K562 (cell line): ENCODE measurements at regions not wholly inside any gene's neighbourhood (a gene's known extent, or its start where the extent isn't known, plus 50 kb on each side); places are given as distances from the start of the nearest gene placed in this dataset.

Experiments used
- ATAC-seq: fragments of 200-7000 bp; cut with Tn5 transposase; 3 replicates; pipeline ENCODE4 v1.9.1; 2020; ENCODE audit warnings: moderate library complexity
- BruUV-seq: library from RNA; stranded (reverse); fragments of 400-500 nt; replicated peaks from 2 replicates; lab custom pipeline; 2021; lab: Mats Ljungman, UMichigan
- CTCF ChIA-PET: fragments of 300-600 bp; formaldehyde crosslinking; extraction: SDS; loops from one replicate; lab custom pipeline; 2021; ENCODE audit warnings: low intra/inter-chr PET ratio; lab: Yijun Ruan, JAX
- POLR2A ChIA-PET: fragments of 300-600, 350-650 bp; sonication (Branson Sonifier 250); formaldehyde crosslinking; extraction: SDS; loops from one replicate; lab custom pipeline; 2021; ENCODE audit warnings: antibody characterized with exemption, inconsistent platforms; lab: Yijun Ruan, JAX
- DNase-seq, 4 experiments: peaks; one replicate each; pipeline versions ENCODE4 v3.0.0 to v3.0.0-alpha.2; 2011 to 2018; ENCODE audit warnings: low spot score in 3 of 4, mixed read lengths in 3 of 4; ENCODE audit errors: extremely low read depth in 1 of 4
- FAIRE-seq: peaks from 2 replicates; lab custom pipeline; 2011; peaks lifted over from hg19 to GRCh38; lab: Jason Lieb, UNC
- H2AFZ ChIP-seq: 2 replicates; pipeline ENCODE4 v1.6.0; 2011; ENCODE audit warnings: low read depth, low read length, control low read depth, inconsistent platforms
- H3K27ac ChIP-seq: fragments of 200-600 bp; 3 replicates; pipeline ENCODE4 v1.8.0; 2011; ENCODE audit warnings: low read depth, mild to moderate bottlenecking, control low read depth, inconsistent platforms, low read length, moderate library complexity, mixed read lengths; ENCODE audit errors: extremely low read depth
- H3K27me3 ChIP-seq, 2 experiments: fragments of 300-600 bp in 1 of 2; 2 replicates in 1 of 2; 3 replicates in 1 of 2; pipeline versions ENCODE4 v1.6.0 to v1.8.0; 2011; ENCODE audit warnings: inconsistent platforms in 2 of 2, low read length in 2 of 2, mild to moderate bottlenecking in 1 of 2, mixed read lengths in 1 of 2, moderate library complexity in 1 of 2; ENCODE audit not compliant: control insufficient read depth in 2 of 2, insufficient read depth in 2 of 2
- H3K36me3 ChIP-seq: fragments of 300-600 bp; 3 replicates; pipeline ENCODE4 v1.8.0; 2011; ENCODE audit warnings: mild to moderate bottlenecking, low read length, inconsistent platforms; ENCODE audit not compliant: control insufficient read depth, insufficient read depth
- H3K4me1 ChIP-seq, 2 experiments: fragments of 200-600 bp in 1 of 2; replicated peaks in 1 of 2; 2 replicates in 1 of 2; 3 replicates in 1 of 2; pipeline versions ENCODE4 v1.5.1 to v1.8.0; 2011; ENCODE audit warnings: inconsistent platforms in 2 of 2, low read length in 2 of 2, mild to moderate bottlenecking in 1 of 2, mixed read lengths in 1 of 2, moderate library complexity in 1 of 2; ENCODE audit not compliant: control insufficient read depth in 2 of 2, insufficient read depth in 2 of 2
- H3K4me2 ChIP-seq: 2 replicates; pipeline ENCODE4 v1.6.1; 2011; ENCODE audit warnings: low read length, control low read depth, inconsistent platforms, mixed read lengths; ENCODE audit not compliant: insufficient read depth
- H3K4me3 ChIP-seq: fragments of 200-600 bp; sonication (generic), shearing (Covaris generic); 2 replicates; pipeline ENCODE4 v1.5.1; 2016; ENCODE audit warnings: control low read depth, inconsistent platforms
- H3K79me2 ChIP-seq: fragments of 200-600 bp; 3 replicates; pipeline ENCODE4 v1.8.0; 2011; ENCODE audit warnings: low read length, inconsistent platforms; ENCODE audit not compliant: control insufficient read depth, insufficient read depth
- H3K9ac ChIP-seq, 2 experiments: 2 replicates each; pipeline versions ENCODE4 v1.6.0 to v1.6.1; 2011; ENCODE audit warnings: low read depth in 2 of 2, low read length in 2 of 2, control low read depth in 1 of 2, inconsistent platforms in 1 of 2, mild to moderate bottlenecking in 1 of 2, mixed read lengths in 1 of 2; ENCODE audit not compliant: insufficient read depth in 1 of 2
- H3K9me1 ChIP-seq: one replicate; pipeline ENCODE4 v1.6.0; 2011; ENCODE audit warnings: inconsistent platforms, mild to moderate bottlenecking, low read length, moderate library complexity; ENCODE audit not compliant: control insufficient read depth, insufficient read depth
- H3K9me3 ChIP-seq: replicated peaks from 2 replicates; pipeline ENCODE4 v1.5.1; 2011; ENCODE audit warnings: low read depth, low read length, inconsistent platforms; ENCODE audit not compliant: control insufficient read depth, insufficient read depth
- H4K20me1 ChIP-seq: replicated peaks from 2 replicates; pipeline ENCODE4 v1.6.1; 2011; ENCODE audit warnings: low read length, inconsistent platforms, mixed read lengths; ENCODE audit not compliant: control insufficient read depth, insufficient read depth
- BDP1 ChIP-seq: IDR thresholded peaks from 3 replicates; pipeline ENCODE4 v1.6.1; 2011; ENCODE audit not compliant: insufficient read length, insufficient read depth
- CBX5 ChIP-seq: IDR thresholded peaks from 2 replicates; pipeline ENCODE4 v1.6.1; 2014; ENCODE audit warnings: low read depth, borderline replicate concordance
- PYGO2 ChIP-seq: fragments of 450-650 bp; IDR thresholded peaks from 2 replicates; pipeline ENCODE4 v1.6.1; 2016; ENCODE audit warnings: mild to moderate bottlenecking, missing genetic modification characterization, moderate library complexity, missing compliant biosample characterization
- SIX5 ChIP-seq, 2 experiments: IDR thresholded peaks; 2 replicates each; pipeline ENCODE4 v1.6.1; 2011; ENCODE audit warnings: low read length in 2 of 2, borderline replicate concordance in 1 of 2, low read depth in 1 of 2, mild to moderate bottlenecking in 1 of 2, moderate library complexity in 1 of 2; ENCODE audit not compliant: insufficient read depth in 1 of 2
- ZC3H4 ChIP-seq: sonication (generic); formaldehyde crosslinking; IDR thresholded peaks from 2 replicates; pipeline ENCODE4 v1.9.0; 2021; ENCODE audit warnings: missing genetic modification reagents, borderline replicate concordance
- ZNF217 ChIP-seq: sonication (generic); formaldehyde crosslinking; IDR thresholded peaks from 2 replicates; pipeline ENCODE4 v1.8.0; 2022; ENCODE audit warnings: mild to moderate bottlenecking, missing genetic modification reagents
- WGBS: fragments of 100-300 bp; shearing (Covaris generic); methylation state at CpG from one replicate; pipeline ENCODE4 v1.1.6; 2016; ENCODE audit warnings: low coverage, mixed read lengths; ENCODE audit not compliant: insufficient coverage; ENCODE audit errors: missing lambda C conversion rate; 5-methylcytosine and 5-hydroxymethylcytosine counted together
- in situ Hi-C: fragments of 300-500 bp; cut with MboI; formaldehyde crosslinking; loops from 4 replicates; pipeline ENCODE4 v1.15.0; 2018; ENCODE audit warnings: inconsistent platforms, mixed read lengths
- intact Hi-C: fragments of 100-400 bp; cut with micrococcal nuclease; formaldehyde crosslinking; loops from 2 replicates; pipeline ENCODE4 v1.14.2; 2022
- TF ChIP-seq, protein P1 (sequence below): fragments of 250-450 bp; sonication (Bioruptor Pico); IDR thresholded peaks from 2 replicates; pipeline ENCODE4 v1.8.0; 2022; ENCODE audit warnings: moderate library complexity, mild to moderate bottlenecking, inconsistent platforms
- TF ChIP-seq, protein P2 (sequence below): fragments of 250-450 bp; sonication (Bioruptor Pico); IDR thresholded peaks from 2 replicates; pipeline ENCODE4 v1.5.0; 2021
- TF ChIP-seq, protein P3 (sequence below): fragments of 200-800 bp; sonication (Bioruptor generic); IDR thresholded peaks from 2 replicates; pipeline ENCODE4 v1.6.1; 2017; ENCODE audit warnings: missing genetic modification characterization, missing compliant biosample characterization

DNA sequence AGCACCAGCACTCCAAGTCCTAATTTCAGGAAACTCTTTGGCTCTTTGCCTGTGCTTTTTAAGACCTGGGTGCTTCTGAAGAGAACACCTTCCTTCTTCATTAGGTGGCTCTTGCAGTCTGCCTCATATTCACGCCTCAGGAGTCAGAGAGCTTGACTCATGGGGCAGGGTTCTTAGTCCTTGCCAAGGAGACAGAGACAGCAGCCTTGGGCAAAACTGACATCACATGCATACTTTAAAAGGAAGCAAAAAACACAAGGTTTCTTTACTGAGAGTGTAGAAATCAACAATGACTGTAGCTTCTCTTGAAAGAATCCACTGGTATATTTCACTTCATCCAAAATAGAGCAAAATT is 780.6 kb downstream of the INHBA start:
- DNase-seq (no peak), ATAC-seq (no peak), FAIRE-seq (no peak)
- Histone ChIP-seq H3K27me3 (no peaks in the 10 kb centered on the region), H3K79me2 (no peaks in the 10 kb centered on the region), H3K9me3 (no peaks in the 10 kb centered on the region; the same call in 1 of the 2 replicates), H3K36me3 (no peaks in the 10 kb centered on the region), H4K20me1 (no peaks in the 10 kb centered on the region), H3K4me1 (no peaks in the 10 kb centered on the region), H3K4me3 (no peak overlapping the region), H3K9me1 (no peaks in the 10 kb centered on the region), H3K9ac (no peak overlapping the region), H3K4me2 (no peak overlapping the region), H2AFZ (no peak overlapping the region), H3K27ac (no peak overlapping the region)
- CTCF ChIA-PET, result no interaction called here
- TF ChIP-seq SIX5 (IDR thresholded peaks at IDR 0.05; ENCODE audit: borderline replicate concordance in 1 of 2, insufficient read depth in 1 of 2, low read depth in 1 of 2, low read length in 2 of 2), result no peak
- no peak for TF ChIP-seq CBX5
- in situ Hi-C loops (no loop called here), intact Hi-C loops (no loop called here)
- 0% methylated on average over 1 of the region's 1 CpG for WGBS
- no TSS peak for BruUV-seq
- POLR2A ChIA-PET, result no interaction called here

DNA sequence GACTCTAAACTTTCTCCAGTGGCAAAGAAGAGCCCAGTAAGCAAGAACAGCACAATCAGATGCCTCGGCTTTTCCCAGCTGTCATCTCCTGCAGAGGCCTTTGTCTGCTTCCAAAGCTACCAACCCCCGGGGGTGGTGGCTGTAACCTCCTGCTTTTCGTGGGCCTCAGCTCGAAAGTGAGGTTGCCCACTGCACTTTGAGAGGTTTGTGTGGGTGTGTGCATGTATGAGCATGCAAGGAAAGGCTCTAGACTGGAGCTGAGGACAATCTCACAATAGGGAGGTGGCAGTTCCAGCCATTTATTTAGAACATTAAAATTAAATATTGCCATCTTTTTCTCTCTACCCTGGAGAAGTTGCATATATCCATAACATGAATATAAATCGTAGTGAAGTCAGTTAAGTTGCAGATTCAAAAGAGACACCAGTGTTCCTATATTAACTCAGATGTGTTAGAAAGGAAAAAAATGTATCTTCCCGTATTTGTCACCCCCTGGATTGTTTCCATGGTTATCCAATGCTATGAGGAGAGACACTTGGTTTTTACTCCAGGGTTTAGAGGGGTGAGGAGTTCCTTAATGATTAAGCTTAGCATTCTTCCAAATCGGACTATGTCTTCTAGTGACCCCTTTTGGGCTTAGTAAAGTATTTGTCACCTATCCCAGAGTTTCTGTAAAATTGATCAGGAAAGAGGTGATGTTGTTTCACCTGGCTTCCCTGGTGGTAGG is 781.1 kb downstream of the INHBA start:
- intact Hi-C loops, result no loop called here
- Histone ChIP-seq H3K27ac (no peak overlapping the region), H2AFZ (no peak overlapping the region), H3K4me1 (no peaks in the 10 kb centered on the region), H4K20me1 (no peaks in the 10 kb centered on the region), H3K36me3 (no peaks in the 10 kb centered on the region), H3K9ac (no peak overlapping the region), H3K4me2 (no peak overlapping the region), H3K79me2 (no peaks in the 10 kb centered on the region), H3K9me1 (no peaks in the 10 kb centered on the region), H3K27me3 (no peaks in the 10 kb centered on the region), H3K4me3 (no peak overlapping the region), H3K9me3 (no peaks in the 10 kb centered on the region; the same call in 1 of the 2 replicates)
- FAIRE-seq, result no peak
- ATAC-seq, result no peak
- no peak for DNase-seq
- POLR2A ChIA-PET, result no interaction called here
- BruUV-seq, result no TSS peak
- 0% methylated on average over 7 of the region's 7 CpGs for WGBS
- CTCF ChIA-PET, result no interaction called here
- in situ Hi-C loops, result no loop called here
- TF ChIP-seq, protein P1, sequence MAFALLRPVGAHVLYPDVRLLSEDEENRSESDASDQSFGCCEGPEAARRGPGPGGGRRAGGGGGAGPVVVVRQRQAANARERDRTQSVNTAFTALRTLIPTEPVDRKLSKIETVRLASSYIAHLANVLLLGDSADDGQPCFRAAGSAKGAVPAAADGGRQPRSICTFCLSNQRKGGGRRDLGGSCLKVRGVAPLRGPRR (CRISPR knock-in tag), result no peak
- TF ChIP-seq PYGO2 (no peak), ZNF217 (CRISPR knock-in tag) (no peak), ZC3H4 (no peak), BDP1 (no peak)
- TF ChIP-seq, protein P2, sequence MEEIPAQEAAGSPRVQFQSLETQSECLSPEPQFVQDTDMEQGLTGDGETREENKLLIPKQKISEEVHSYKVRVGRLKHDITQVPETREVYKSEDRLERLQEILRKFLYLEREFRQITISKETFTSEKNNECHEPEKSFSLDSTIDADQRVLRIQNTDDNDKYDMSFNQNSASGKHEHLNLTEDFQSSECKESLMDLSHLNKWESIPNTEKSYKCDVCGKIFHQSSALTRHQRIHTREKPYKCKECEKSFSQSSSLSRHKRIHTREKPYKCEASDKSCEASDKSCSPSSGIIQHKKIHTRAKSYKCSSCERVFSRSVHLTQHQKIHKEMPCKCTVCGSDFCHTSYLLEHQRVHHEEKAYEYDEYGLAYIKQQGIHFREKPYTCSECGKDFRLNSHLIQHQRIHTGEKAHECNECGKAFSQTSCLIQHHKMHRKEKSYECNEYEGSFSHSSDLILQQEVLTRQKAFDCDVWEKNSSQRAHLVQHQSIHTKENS, result no peak
- TF ChIP-seq, protein P3, sequence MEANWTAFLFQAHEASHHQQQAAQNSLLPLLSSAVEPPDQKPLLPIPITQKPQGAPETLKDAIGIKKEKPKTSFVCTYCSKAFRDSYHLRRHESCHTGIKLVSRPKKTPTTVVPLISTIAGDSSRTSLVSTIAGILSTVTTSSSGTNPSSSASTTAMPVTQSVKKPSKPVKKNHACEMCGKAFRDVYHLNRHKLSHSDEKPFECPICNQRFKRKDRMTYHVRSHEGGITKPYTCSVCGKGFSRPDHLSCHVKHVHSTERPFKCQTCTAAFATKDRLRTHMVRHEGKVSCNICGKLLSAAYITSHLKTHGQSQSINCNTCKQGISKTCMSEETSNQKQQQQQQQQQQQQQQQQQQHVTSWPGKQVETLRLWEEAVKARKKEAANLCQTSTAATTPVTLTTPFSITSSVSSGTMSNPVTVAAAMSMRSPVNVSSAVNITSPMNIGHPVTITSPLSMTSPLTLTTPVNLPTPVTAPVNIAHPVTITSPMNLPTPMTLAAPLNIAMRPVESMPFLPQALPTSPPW (CRISPR knock-in tag), result no peak
